ENCODE measurements at regions not wholly inside any gene's neighbourhood (a gene's known extent, or its start where the extent isn't known, plus 50 kb on each side); places are given as distances from the start of the nearest gene placed in this dataset.

- DNase-seq (ENCODE audit: low read depth): no peak
Measured at GRCh38 chr2:2765176-2765800, 434.2 kb upstream of the MYT1L start.

GRCh38 chr2:2764739-2765138, 433.7 kb upstream of the MYT1L start:
- no peak for DNase-seq (ENCODE audit: low read depth)

- no peak for DNase-seq (ENCODE audit: low read depth)
Measured at GRCh38 chr2:2764001-2764355, 432.9 kb upstream of the MYT1L start.

- DNase-seq (ENCODE audit: low read depth): no peak
Measured at GRCh38 chr2:2763351-2764000, 432.4 kb upstream of the MYT1L start.

- DNase-seq (ENCODE audit: low read depth): no peak
Measured at GRCh38 chr2:2762913-2763312, 431.8 kb upstream of the MYT1L start.

GRCh38 chr2:2762166-2762908, 431.3 kb upstream of the MYT1L start:
- DNase-seq (ENCODE audit: low read depth): no peak

GRCh38 chr2:2758793-2759367, 427.8 kb upstream of the MYT1L start:
- DNase-seq (ENCODE audit: low read depth): no peak

- DNase-seq (ENCODE audit: low read depth): no peak
Measured at GRCh38 chr2:2757764-2758163, 426.7 kb upstream of the MYT1L start.

- DNase-seq (ENCODE audit: low read depth): no peak
Measured at GRCh38 chr2:2756886-2757285, 425.8 kb upstream of the MYT1L start.

- DNase-seq (ENCODE audit: low read depth): no peak
Measured at GRCh38 chr2:2755990-2756389, 424.9 kb upstream of the MYT1L start.

- DNase-seq (ENCODE audit: low read depth): no peak
Measured at GRCh38 chr2:2754940-2755339, 423.9 kb upstream of the MYT1L start.

- no peak for DNase-seq (ENCODE audit: low read depth)
Measured at GRCh38 chr2:2751715-2752315, 420.7 kb upstream of the MYT1L start.

- DNase-seq (ENCODE audit: low read depth): no peak
Measured at GRCh38 chr2:2750867-2751714, 420.0 kb upstream of the MYT1L start.

GRCh38 chr2:2749206-2749598, 418.1 kb upstream of the MYT1L start:
- no peak for DNase-seq (ENCODE audit: low read depth)

- no peak for DNase-seq (ENCODE audit: low read depth)
Measured at GRCh38 chr2:2748399-2749205, 417.5 kb upstream of the MYT1L start.

- no peak for DNase-seq (ENCODE audit: low read depth)
Measured at GRCh38 chr2:2747797-2748301, 416.8 kb upstream of the MYT1L start.

GRCh38 chr2:2746731-2747130, 415.7 kb upstream of the MYT1L start:
- no peak for DNase-seq (ENCODE audit: low read depth)

GRCh38 chr2:2744958-2745715, 414.1 kb upstream of the MYT1L start:
- no peak for DNase-seq (ENCODE audit: low read depth)

- DNase-seq (ENCODE audit: low read depth): no peak
Measured at GRCh38 chr2:2744107-2744506, 413.0 kb upstream of the MYT1L start.

- DNase-seq (ENCODE audit: low read depth): no peak
Measured at GRCh38 chr2:2743164-2743571, 412.1 kb upstream of the MYT1L start.
